WTC11 (cell line): ENCODE measurements at regions not wholly inside any gene's neighbourhood (a gene's known extent, or its start where the extent isn't known, plus 50 kb on each side); places are given as distances from the start of the nearest gene placed in this dataset.

Experiments used
- ATAC-seq: fragments of 200-7000 bp; cut with Tn5 transposase; 2 replicates; pipeline ENCODE4 v1.10.0; 2021; ENCODE audit warnings: mild to moderate bottlenecking, moderate library complexity
- CTCF ChIA-PET: fragments of 300-600 bp; sonication (Branson Sonifier 250); formaldehyde crosslinking; loops from one replicate; lab custom pipeline; 2021; ENCODE audit warnings: antibody characterized with exemption; lab: Charles Lee
- POLR2A ChIA-PET: fragments of 350-600 bp; sonication (Branson Sonifier 250); formaldehyde crosslinking; loops from one replicate; lab custom pipeline; 2021; ENCODE audit warnings: antibody characterized with exemption; lab: Charles Lee
- DNase-seq: peaks from one replicate; pipeline ENCODE4 v3.0.0; 2021; ENCODE audit warnings: low spot score
- H3K27ac Mint-ChIP-seq: 2 replicates; pipeline ENCODE4 v1.8.0; 2021; ENCODE audit warnings: mixed read lengths
- H3K27me3 Mint-ChIP-seq: 2 replicates; pipeline ENCODE4 v1.8.0; 2021; ENCODE audit warnings: low read depth, mild to moderate bottlenecking, moderate library complexity, mixed read lengths
- H3K36me3 Mint-ChIP-seq: 2 replicates; pipeline ENCODE4 v1.8.0; 2021; ENCODE audit warnings: mixed read lengths
- H3K4me1 Mint-ChIP-seq: 2 replicates; pipeline ENCODE4 v1.8.0; 2022; ENCODE audit warnings: mixed read lengths
- H3K4me3 Mint-ChIP-seq: 2 replicates; pipeline ENCODE4 v1.8.0; 2021; ENCODE audit warnings: mild to moderate bottlenecking, moderate library complexity, mixed read lengths
- H3K9me3 Mint-ChIP-seq: 2 replicates; pipeline ENCODE4 v1.8.0; 2021; ENCODE audit warnings: mixed read lengths
- ELF4 ChIP-seq: sonication (generic); formaldehyde crosslinking; IDR thresholded peaks from 2 replicates; pipeline ENCODE4 v1.8.1; 2022; ENCODE audit warnings: low read depth, mild to moderate bottlenecking, moderate library complexity, missing genetic modification reagents
- FOXJ3 ChIP-seq: sonication (generic); formaldehyde crosslinking; IDR thresholded peaks from 2 replicates; pipeline ENCODE4 v1.9.0; 2021; ENCODE audit warnings: missing genetic modification reagents, mild to moderate bottlenecking, borderline replicate concordance
- GTF2I ChIP-seq: fragments of 250-450 bp; sonication (Bioruptor Pico); conservative IDR thresholded peaks from 2 replicates; pipeline ENCODE4 v1.4.0; 2021; ENCODE audit warnings: mild to moderate bottlenecking
- HMGA2 ChIP-seq: fragments of 250-450 bp; sonication (Bioruptor Pico); IDR thresholded peaks from 2 replicates; pipeline ENCODE4 v1.4.0; 2021; ENCODE audit warnings: mild to moderate bottlenecking, moderate library complexity
- MYBL2 ChIP-seq: sonication (generic); formaldehyde crosslinking; IDR thresholded peaks from 2 replicates; pipeline ENCODE4 v1.8.1; 2023; ENCODE audit warnings: mild to moderate bottlenecking, moderate library complexity, missing genetic modification reagents
- NFATC4 ChIP-seq: fragments of 250-450 bp; sonication (Bioruptor Pico); IDR thresholded peaks from 2 replicates; pipeline ENCODE4 v1.9.0; 2021; ENCODE audit warnings: mild to moderate bottlenecking
- SMAD3 ChIP-seq: sonication (generic); formaldehyde crosslinking; IDR thresholded peaks from 2 replicates; pipeline ENCODE4 v1.8.0; 2022; ENCODE audit warnings: missing genetic modification reagents, mild to moderate bottlenecking, borderline replicate concordance
- SP1 ChIP-seq: sonication (generic); formaldehyde crosslinking; conservative IDR thresholded peaks from 2 replicates; pipeline ENCODE4 v1.8.1; 2022; ENCODE audit warnings: missing genetic modification reagents
- STAT6 ChIP-seq: sonication (generic); formaldehyde crosslinking; conservative IDR thresholded peaks from 2 replicates; pipeline ENCODE4 v1.8.1; 2023; ENCODE audit warnings: mild to moderate bottlenecking, low read depth, missing genetic modification reagents, moderate library complexity
- USF2 ChIP-seq: sonication (generic); formaldehyde crosslinking; IDR thresholded peaks from 2 replicates; pipeline ENCODE4 v1.8.1; 2023; ENCODE audit warnings: mild to moderate bottlenecking, missing genetic modification reagents, moderate library complexity
- ZNF219 ChIP-seq: sonication (generic); formaldehyde crosslinking; IDR thresholded peaks from 2 replicates; pipeline ENCODE4 v1.8.0; 2023; ENCODE audit warnings: missing genetic modification reagents, mild to moderate bottlenecking, borderline replicate concordance
- ZNF232 ChIP-seq: sonication (generic); formaldehyde crosslinking; IDR thresholded peaks from 2 replicates; pipeline ENCODE4 v1.8.0; 2022; ENCODE audit warnings: mild to moderate bottlenecking, missing genetic modification reagents
- ZNF671 ChIP-seq: fragments of 250-450 bp; sonication (Bioruptor Pico); IDR thresholded peaks from 2 replicates; pipeline ENCODE4 v1.8.0; 2021; ENCODE audit warnings: mild to moderate bottlenecking
- TF ChIP-seq, protein P1 (sequence below): sonication (generic); formaldehyde crosslinking; IDR thresholded peaks from 2 replicates; pipeline ENCODE4 v1.8.0; 2023; ENCODE audit warnings: missing genetic modification reagents, mild to moderate bottlenecking, borderline replicate concordance
- TF ChIP-seq, protein P2 (sequence below): sonication (generic); formaldehyde crosslinking; IDR thresholded peaks from 2 replicates; pipeline ENCODE4 v1.8.0; 2023; ENCODE audit warnings: missing genetic modification reagents
- TF ChIP-seq, protein P3 (sequence below): fragments of 250-450 bp; sonication (Bioruptor Pico); IDR thresholded peaks from 2 replicates; pipeline ENCODE4 v1.8.0; 2021; ENCODE audit warnings: mild to moderate bottlenecking
- TF ChIP-seq, protein P4 (sequence below): sonication (generic); formaldehyde crosslinking; IDR thresholded peaks from 2 replicates; pipeline ENCODE4 v1.8.1; 2022; ENCODE audit warnings: missing genetic modification reagents, borderline replicate concordance
- TF ChIP-seq, protein P5 (sequence below): sonication (generic); formaldehyde crosslinking; IDR thresholded peaks from 2 replicates; pipeline ENCODE4 v1.8.1; 2023; ENCODE audit warnings: mild to moderate bottlenecking, missing genetic modification reagents
- TF ChIP-seq, protein P6 (sequence below): sonication (generic); formaldehyde crosslinking; IDR thresholded peaks from 2 replicates; pipeline ENCODE4 v1.8.0; 2023; ENCODE audit warnings: mild to moderate bottlenecking, missing genetic modification reagents

DNA sequence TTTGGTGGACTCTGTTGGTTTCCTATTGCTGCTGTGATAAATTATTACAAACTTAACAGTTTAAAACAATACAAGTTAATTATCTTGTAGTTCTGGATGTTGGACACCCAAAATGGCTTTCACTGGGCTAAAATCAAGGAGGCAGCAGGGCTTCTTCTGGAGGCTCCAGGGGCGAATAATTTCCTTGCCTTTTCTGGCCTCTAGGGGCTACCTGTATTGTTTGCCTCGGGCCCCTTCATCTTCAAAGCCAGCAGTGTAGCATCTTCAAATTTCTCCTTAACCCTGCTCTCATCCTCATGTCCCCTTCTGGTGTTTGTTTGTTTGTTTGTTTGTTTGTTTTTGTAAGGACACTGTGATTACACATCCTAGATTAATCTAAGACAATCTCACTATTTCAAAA is 60.5 kb upstream of the ANKEF1 start (continued):
- no peak for TF ChIP-seq HMGA2 (CRISPR knock-in tag)
- TF ChIP-seq, protein P1, sequence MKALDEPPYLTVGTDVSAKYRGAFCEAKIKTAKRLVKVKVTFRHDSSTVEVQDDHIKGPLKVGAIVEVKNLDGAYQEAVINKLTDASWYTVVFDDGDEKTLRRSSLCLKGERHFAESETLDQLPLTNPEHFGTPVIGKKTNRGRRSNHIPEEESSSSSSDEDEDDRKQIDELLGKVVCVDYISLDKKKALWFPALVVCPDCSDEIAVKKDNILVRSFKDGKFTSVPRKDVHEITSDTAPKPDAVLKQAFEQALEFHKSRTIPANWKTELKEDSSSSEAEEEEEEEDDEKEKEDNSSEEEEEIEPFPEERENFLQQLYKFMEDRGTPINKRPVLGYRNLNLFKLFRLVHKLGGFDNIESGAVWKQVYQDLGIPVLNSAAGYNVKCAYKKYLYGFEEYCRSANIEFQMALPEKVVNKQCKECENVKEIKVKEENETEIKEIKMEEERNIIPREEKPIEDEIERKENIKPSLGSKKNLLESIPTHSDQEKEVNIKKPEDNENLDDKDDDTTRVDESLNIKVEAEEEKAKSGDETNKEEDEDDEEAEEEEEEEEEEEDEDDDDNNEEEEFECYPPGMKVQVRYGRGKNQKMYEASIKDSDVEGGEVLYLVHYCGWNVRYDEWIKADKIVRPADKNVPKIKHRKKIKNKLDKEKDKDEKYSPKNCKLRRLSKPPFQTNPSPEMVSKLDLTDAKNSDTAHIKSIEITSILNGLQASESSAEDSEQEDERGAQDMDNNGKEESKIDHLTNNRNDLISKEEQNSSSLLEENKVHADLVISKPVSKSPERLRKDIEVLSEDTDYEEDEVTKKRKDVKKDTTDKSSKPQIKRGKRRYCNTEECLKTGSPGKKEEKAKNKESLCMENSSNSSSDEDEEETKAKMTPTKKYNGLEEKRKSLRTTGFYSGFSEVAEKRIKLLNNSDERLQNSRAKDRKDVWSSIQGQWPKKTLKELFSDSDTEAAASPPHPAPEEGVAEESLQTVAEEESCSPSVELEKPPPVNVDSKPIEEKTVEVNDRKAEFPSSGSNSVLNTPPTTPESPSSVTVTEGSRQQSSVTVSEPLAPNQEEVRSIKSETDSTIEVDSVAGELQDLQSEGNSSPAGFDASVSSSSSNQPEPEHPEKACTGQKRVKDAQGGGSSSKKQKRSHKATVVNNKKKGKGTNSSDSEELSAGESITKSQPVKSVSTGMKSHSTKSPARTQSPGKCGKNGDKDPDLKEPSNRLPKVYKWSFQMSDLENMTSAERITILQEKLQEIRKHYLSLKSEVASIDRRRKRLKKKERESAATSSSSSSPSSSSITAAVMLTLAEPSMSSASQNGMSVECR (CRISPR knock-in tag), result no peak
- TF ChIP-seq, protein P2, sequence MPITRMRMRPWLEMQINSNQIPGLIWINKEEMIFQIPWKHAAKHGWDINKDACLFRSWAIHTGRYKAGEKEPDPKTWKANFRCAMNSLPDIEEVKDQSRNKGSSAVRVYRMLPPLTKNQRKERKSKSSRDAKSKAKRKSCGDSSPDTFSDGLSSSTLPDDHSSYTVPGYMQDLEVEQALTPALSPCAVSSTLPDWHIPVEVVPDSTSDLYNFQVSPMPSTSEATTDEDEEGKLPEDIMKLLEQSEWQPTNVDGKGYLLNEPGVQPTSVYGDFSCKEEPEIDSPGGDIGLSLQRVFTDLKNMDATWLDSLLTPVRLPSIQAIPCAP (CRISPR knock-in tag), result no peak
- TF ChIP-seq, protein P3, sequence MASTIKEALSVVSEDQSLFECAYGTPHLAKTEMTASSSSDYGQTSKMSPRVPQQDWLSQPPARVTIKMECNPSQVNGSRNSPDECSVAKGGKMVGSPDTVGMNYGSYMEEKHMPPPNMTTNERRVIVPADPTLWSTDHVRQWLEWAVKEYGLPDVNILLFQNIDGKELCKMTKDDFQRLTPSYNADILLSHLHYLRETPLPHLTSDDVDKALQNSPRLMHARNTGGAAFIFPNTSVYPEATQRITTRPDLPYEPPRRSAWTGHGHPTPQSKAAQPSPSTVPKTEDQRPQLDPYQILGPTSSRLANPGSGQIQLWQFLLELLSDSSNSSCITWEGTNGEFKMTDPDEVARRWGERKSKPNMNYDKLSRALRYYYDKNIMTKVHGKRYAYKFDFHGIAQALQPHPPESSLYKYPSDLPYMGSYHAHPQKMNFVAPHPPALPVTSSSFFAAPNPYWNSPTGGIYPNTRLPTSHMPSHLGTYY (CRISPR knock-in tag), result no peak
- no peak for TF ChIP-seq SMAD3 (CRISPR knock-in tag)
- TF ChIP-seq ZNF232 (CRISPR knock-in tag), result no peak

DNA sequence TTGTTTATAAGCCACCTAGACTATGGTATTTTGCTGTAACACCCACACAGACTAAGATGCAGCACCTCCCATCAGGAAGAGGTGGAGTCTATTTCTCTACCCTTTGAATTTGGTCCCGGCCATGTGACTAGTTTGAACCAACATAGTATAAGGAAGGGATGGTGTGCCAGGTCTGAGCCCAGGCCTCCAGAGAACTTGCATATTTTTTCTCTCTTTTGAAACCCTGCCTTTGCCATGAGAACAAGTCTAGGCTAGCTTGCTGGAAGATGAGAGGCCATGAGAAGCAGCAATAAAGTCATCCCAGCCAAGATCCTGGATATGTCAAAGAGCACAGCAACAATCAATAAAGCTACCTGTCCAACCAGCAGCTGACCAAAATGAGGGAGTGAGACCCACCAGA is 63.0 kb upstream of the ANKEF1 start:
- ChIA-PET POLR2A (no interaction called here), CTCF (interaction anchor here (1.6 kb wide), 1 partner anchor 255 kb away, joined by 4 read pairs; no protein-coding TSS in a partner anchor)
- H3K27ac Mint-ChIP-seq, result no peak overlapping the region
- no peak overlapping the region for H3K4me3 Mint-ChIP-seq
- DNase-seq, result no peak
- H3K4me1 Mint-ChIP-seq, result no peaks in the 10 kb centered on the region
- H3K27me3 Mint-ChIP-seq, result no peaks in the 10 kb centered on the region
- no peak for ATAC-seq
- no peak for TF ChIP-seq FOXJ3 (CRISPR knock-in tag)
- no peak for TF ChIP-seq GTF2I (CRISPR knock-in tag)
- TF ChIP-seq ZNF671 (CRISPR knock-in tag), result no peak
- no peak for TF ChIP-seq USF2 (CRISPR knock-in tag)
- TF ChIP-seq, protein P4, sequence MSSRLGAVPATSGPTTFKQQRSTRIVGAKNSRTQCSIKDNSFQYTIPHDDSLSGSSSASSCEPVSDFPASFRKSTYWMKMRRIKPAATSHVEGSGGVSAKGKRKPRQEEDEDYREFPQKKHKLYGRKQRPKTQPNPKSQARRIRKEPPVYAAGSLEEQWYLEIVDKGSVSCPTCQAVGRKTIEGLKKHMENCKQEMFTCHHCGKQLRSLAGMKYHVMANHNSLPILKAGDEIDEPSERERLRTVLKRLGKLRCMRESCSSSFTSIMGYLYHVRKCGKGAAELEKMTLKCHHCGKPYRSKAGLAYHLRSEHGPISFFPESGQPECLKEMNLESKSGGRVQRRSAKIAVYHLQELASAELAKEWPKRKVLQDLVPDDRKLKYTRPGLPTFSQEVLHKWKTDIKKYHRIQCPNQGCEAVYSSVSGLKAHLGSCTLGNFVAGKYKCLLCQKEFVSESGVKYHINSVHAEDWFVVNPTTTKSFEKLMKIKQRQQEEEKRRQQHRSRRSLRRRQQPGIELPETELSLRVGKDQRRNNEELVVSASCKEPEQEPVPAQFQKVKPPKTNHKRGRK (CRISPR knock-in tag), result no peak
- TF ChIP-seq MYBL2, result no peak
- TF ChIP-seq, protein P5, sequence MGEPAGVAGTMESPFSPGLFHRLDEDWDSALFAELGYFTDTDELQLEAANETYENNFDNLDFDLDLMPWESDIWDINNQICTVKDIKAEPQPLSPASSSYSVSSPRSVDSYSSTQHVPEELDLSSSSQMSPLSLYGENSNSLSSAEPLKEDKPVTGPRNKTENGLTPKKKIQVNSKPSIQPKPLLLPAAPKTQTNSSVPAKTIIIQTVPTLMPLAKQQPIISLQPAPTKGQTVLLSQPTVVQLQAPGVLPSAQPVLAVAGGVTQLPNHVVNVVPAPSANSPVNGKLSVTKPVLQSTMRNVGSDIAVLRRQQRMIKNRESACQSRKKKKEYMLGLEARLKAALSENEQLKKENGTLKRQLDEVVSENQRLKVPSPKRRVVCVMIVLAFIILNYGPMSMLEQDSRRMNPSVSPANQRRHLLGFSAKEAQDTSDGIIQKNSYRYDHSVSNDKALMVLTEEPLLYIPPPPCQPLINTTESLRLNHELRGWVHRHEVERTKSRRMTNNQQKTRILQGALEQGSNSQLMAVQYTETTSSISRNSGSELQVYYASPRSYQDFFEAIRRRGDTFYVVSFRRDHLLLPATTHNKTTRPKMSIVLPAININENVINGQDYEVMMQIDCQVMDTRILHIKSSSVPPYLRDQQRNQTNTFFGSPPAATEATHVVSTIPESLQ (CRISPR knock-in tag), result no peak
- no peak for TF ChIP-seq SP1 (CRISPR knock-in tag)
- no peak for TF ChIP-seq NFATC4 (CRISPR knock-in tag)
- TF ChIP-seq, protein P6, sequence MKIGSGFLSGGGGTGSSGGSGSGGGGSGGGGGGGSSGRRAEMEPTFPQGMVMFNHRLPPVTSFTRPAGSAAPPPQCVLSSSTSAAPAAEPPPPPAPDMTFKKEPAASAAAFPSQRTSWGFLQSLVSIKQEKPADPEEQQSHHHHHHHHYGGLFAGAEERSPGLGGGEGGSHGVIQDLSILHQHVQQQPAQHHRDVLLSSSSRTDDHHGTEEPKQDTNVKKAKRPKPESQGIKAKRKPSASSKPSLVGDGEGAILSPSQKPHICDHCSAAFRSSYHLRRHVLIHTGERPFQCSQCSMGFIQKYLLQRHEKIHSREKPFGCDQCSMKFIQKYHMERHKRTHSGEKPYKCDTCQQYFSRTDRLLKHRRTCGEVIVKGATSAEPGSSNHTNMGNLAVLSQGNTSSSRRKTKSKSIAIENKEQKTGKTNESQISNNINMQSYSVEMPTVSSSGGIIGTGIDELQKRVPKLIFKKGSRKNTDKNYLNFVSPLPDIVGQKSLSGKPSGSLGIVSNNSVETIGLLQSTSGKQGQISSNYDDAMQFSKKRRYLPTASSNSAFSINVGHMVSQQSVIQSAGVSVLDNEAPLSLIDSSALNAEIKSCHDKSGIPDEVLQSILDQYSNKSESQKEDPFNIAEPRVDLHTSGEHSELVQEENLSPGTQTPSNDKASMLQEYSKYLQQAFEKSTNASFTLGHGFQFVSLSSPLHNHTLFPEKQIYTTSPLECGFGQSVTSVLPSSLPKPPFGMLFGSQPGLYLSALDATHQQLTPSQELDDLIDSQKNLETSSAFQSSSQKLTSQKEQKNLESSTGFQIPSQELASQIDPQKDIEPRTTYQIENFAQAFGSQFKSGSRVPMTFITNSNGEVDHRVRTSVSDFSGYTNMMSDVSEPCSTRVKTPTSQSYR, result no peak
- TF ChIP-seq, protein P2 (CRISPR knock-in tag), result no peak
- TF ChIP-seq ZNF219 (CRISPR knock-in tag), result no peak
- no peak for TF ChIP-seq STAT6 (CRISPR knock-in tag)
- TF ChIP-seq ELF4 (CRISPR knock-in tag), result no peak
- H3K36me3 Mint-ChIP-seq, result no peaks in the 10 kb centered on the region
- H3K9me3 Mint-ChIP-seq, result peaks cover 24% of the 10 kb centered on the region
